T-helper 1 cell (primary cell): ENCODE measurements at regions not wholly inside any gene's neighbourhood (a gene's known extent, or its start where the extent isn't known, plus 50 kb on each side); places are given as distances from the start of the nearest gene placed in this dataset.
"Not testable (repeated sequence)": the region's sequence is repeated elsewhere in the genome, so short reads cannot be mapped to it uniquely, and the experiment has no call there.

Experiments
- DNase-seq, 5 donors: peaks; one replicate each; pipeline ENCODE4 v3.0.0-alpha.2; 2012 to 2020

DNA sequence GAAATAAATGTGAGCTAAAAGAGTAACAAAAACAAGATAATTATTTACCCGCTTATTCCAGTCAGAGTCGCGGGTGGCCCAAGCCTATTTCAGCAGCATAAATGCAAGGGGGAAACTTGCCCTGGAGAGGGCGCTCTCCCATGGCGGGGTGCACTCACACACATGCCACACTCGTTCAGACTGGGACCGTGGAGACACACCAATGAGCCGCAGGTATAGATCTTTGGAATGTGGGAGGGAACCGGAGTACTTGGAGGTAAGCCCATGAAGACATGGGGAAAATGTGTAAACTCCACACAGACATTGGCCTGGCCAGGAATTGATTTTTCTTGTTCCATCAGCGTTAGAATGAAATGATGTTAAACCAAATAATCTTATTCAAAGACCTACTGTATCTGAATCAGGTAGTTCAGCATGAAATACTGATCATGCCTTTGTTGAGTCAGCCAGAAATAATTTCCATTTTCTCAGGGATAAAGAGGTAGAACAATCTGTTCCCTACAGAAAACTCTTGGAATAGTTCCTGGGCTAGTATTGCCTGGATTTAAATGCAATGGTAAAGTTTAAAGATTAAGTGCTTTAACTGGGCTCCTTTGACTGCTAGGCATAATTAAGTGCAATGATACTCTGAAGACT lies 191.5 kb downstream of the MCHR2 start:
- no peak for DNase-seq

- DNase-seq: no peak
Observed at GRCh38 chr6:99808992-99809391, 185.0 kb downstream of the MCHR2 start.

DNA sequence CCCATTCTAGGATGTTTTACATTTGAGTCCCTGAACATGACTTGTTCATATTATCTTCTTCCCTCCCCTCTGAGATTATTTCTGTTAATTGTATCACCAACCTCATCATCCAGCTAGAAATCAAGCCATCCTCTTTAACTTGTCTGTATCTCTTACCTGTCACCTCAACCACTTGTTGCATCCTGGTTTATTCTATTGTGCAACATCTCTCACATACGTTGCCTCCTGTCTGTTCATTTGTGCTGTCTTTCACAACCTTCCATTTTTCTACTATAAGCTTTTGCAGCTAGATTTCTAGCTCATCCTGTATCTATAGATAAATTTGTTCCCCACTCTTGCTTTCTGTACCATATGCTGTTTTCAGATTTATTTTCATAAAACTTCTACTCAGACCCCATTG lies 183.7 kb downstream of the MCHR2 start:
- no peak for DNase-seq

- DNase-seq: no peak
Observed at GRCh38 chr6:99810942-99811620, 182.9 kb downstream of the MCHR2 start.

DNA sequence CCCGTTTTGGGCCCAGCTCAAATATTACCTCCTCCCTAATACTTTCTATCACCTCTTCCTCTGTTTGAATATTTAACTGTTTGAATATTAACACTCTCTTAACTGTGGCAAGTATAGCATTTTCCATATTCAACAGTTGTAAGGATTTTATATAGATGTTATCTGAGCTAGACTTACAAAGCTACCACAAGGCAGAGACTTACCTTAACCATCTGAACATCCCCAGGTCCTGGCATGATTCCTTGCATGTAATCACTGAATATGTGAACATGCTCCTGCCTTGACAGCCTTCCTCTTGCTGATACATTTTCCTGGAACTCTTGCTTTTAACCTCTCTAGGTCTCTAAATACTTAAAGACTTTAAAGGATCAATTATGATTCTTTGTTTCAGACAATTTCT lies 182.4 kb downstream of the MCHR2 start:
- DNase-seq: no peak

DNA sequence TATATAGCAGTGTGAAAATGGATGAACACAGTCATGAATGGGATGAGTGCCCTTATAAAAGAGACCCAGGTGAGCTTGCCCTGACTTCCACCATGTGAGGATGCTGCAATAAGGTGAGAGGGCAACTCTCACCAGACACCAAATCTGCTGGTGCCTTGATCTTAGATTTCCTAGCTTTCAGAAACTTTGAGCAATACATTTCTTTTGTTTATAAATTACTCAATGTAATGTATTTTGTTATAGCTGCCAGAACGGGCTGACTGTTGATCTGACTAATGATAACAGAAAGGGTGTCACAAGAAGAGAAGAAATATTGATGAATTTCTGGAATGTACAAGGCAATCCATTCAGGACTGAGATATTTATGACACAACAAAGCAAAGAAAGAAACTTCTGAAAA lies 180.5 kb downstream of the MCHR2 start:
- no peak for DNase-seq

GRCh38 chr6:99814230-99814928 lies 179.6 kb downstream of the MCHR2 start:
- no peak for DNase-seq

- DNase-seq: no peak
Observed at GRCh38 chr6:99816795-99817194, 177.2 kb downstream of the MCHR2 start.

GRCh38 chr6:99818161-99818560 lies 175.9 kb downstream of the MCHR2 start:
- DNase-seq: no peak

- DNase-seq: no peak
Observed at GRCh38 chr6:99819853-99820252, 174.2 kb downstream of the MCHR2 start.

- DNase-seq: no peak
Observed at GRCh38 chr6:99821164-99821563, 172.9 kb downstream of the MCHR2 start.

DNA sequence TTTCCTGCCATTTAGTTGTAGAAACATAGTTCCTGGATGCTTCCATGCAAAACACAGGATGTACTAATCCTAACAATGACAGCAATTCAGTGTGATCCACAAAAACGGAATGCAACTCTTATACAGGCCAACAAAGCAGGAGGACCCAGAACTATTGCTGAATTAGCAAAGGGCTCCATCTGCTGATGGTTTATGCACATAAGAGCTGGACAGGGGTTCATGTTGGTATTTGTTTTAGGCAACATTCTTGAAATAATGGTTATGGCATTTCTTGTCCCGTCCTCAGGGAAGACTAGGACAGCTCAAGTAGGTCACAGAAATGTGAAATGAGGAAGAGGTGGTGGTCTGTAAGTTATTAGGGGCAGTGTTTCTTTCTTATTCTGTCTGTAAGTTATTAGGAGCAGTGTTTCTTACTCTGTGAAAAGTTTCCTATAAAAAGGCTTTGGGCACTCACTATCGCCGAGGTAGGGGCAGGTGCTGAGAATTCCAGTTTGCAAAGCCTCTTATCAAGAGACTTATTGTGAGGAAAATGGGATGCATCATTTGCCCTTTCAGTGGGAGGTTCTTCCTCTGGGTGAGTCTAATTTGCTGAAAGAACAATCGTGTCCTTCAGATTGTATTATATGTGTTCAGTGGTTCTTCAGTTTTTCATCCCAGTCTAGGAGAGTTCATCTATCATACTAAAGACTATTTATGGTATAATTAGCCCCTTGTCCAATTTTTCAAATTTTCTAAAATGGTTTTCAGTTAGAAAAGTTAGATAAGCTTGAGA lies 171.1 kb downstream of the MCHR2 start:
- peak in 1 of 5 donors; percentile 7 for DNase-seq

DNA sequence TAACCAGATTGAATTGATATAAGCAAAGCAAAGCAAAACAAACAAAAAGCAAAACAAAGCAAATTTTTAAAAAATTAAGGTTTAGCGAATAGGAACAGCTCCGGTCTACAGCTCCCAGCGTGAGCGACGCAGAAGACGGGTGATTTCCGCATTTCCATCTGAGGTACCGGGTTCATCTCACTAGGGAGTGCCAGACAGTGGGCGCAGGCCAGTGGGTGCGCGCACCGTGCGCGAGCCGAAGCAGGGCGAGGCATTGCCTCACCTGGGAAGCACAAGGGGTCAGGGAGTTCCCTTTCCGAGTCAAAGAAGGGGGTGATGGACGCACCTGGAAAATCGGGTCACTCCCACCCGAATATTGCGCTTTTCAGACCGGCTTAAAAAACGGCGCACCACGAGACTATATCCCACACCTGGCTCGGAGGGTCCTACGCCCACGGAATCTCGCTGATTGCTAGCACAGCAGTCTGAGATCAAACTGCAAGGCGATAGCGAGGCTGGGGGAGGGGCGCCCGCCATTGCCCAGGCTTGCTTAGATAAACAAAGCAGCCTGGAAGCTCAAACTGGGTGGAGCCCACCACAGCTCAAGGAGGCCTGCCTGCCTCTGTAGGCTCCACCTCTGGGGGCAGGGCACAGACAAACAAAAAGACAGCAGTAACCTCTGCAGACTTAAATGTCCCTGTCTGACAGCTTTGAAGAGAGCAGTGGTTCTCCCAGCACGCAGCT lies 170.3 kb downstream of the MCHR2 start:
- not testable (repeated sequence) for DNase-seq

DNA sequence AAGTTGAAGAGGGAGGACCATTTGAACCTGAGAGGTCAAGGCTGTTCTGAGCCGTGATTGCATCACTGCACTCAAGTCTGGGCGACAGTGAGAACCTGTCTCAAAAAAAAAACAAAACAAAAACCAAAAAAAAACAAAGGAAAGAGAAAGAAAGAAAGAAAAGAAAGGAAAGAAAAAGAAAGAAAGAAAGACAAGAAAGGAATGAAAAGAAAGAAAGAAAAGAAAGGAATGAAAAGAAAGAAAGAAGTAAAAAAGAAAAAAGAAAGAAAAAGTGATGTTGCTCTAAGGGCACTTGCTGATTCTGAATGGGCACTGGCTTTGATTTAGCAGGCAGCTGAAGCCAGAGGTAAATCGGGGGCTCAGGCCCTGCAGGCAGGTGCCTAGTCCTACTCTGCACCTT lies 161.0 kb downstream of the MCHR2 start:
- no peak for DNase-seq

DNA sequence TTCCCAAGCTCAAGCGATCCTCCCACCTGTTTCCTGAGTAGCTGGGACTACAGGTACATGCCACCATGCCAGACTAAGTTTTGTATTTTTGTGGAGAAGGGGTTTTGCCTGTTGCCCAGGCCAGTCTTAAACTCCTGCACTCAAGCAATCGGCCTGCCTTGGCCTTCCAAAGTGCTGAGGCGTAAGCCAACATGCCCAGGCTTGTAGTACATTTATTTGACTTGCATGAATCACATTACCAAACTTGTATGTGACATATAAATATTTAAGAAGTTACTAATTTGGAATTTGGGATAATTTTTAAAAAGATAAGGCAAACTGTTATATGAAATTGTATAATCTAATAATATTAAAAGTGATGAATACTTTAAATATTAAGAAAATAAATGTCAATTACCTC lies 157.6 kb downstream of the MCHR2 start:
- DNase-seq: no peak

DNA sequence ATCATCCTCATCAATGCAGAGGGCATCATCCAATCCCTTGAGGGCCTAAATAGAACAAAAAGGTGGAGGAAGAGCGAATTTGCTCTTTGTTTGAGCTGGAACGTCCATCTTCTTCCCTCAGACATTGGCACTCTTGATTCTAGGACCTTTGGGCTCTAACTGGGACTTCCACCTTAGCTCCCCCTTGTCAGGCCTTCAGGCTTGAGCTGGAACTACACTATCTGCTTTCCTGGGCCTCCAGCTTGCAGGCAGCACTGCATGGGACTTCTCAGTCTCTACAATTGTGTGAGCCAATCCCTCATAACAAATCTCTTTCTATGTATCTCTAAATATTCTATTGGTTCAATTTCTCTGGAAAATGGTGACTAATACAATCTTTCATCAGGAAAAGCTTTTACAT lies 155.4 kb downstream of the MCHR2 start:
- DNase-seq: no peak

- DNase-seq: no peak
Observed at GRCh38 chr6:99841297-99841696, 152.7 kb downstream of the MCHR2 start.

DNA sequence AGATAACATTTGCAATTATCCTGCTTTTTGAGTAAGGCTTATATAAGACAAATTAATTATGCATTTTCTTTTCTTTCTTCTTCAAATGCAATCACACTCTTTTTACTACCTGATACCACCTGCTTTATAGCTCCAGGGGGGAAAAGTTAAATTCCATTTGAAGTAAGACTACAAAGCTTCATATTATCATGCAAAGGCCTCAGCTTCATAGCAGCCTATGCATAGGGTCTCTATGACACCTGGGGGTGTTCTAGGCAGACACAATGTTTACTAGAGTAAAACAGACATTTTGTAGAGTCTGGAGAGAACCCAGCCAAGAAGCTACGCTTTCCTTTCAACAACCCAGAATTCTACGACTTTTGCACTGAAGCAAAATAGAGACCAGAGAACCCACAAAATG lies 148.0 kb downstream of the MCHR2 start:
- DNase-seq: no peak

DNA sequence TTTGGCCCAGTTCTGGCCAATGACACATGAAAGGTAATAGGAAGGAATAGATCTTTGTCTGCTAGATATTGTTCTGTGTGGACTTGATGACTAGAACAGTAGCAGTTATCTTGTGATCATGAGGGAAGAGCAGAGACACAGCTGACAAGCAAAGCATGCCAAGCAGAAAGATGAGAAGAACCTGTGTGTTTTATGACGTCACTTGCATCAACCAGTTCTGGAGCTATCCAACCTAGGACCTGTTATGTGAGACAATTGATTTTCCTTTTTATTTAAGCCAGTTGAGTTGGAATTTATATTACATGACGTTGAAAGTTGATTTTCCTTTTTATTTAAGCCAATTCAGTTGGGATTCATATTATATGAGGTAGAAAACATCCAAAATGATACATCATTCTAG lies 143.2 kb downstream of the MCHR2 start:
- no peak for DNase-seq

GRCh38 chr6:99852031-99852430 lies 142.0 kb downstream of the MCHR2 start:
- DNase-seq: no peak

DNA sequence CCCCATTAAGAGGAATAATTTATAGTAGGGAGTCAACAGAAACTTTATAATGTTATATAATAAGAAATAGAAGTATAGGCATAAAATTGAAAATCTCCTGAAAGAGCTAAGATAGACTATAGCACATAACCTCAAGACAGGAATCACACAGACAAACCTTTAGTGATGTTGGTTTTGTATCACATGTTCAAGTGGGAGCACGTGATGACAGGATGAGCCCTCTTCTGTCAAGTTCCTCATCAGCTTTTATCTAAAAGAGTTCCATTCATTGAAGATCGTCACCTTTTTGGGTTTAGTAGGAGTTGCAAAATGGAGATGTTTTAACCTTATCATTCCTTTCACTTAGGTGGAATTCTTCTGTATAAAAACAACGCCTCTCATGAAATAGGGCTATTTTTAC lies 127.0 kb downstream of the MCHR2 start:
- no peak for DNase-seq

GRCh38 chr6:99868074-99868702 lies 125.8 kb downstream of the MCHR2 start:
- DNase-seq: peak; percentile 15 to 58 (median 39)
